GM18507 (cell line): ENCODE measurements at regions not wholly inside any gene's neighbourhood (a gene's known extent, or its start where the extent isn't known, plus 50 kb on each side); places are given as distances from the start of the nearest gene placed in this dataset.
"Not testable (repeated sequence)": the region's sequence is repeated elsewhere in the genome, so short reads cannot be mapped to it uniquely, and the experiment has no call there.

Experiments
- DNase-seq: peaks from one replicate; pipeline ENCODE4 v3.0.0; 2011; ENCODE audit warnings: low read depth; ENCODE audit not compliant: insufficient read length; ENCODE audit errors: extremely low spot score
- FAIRE-seq: peaks from 2 replicates; lab custom pipeline; 2011; peaks lifted over from hg19 to GRCh38; lab: Jason Lieb, UNC

GRCh38 chr22:25281675-25282345 lies 62.4 kb downstream of the CRYBB2 start:
- DNase-seq: no peak
- peak; percentile 50 for FAIRE-seq

GRCh38 chr22:25282346-25282670 lies 62.9 kb downstream of the CRYBB2 start:
- FAIRE-seq: no peak
- DNase-seq: no peak

- DNase-seq (no peak), FAIRE-seq (no peak)
Measured at GRCh38 chr22:25282671-25283561, 63.5 kb downstream of the CRYBB2 start.

GRCh38 chr22:25288481-25288880 lies 69.0 kb downstream of the CRYBB2 start:
- peak; percentile 52 for FAIRE-seq
- DNase-seq: not testable (repeated sequence)

- FAIRE-seq, DNase-seq: not testable (repeated sequence)
Measured at GRCh38 chr22:25301912-25302311, 82.5 kb downstream of the CRYBB2 start.

GRCh38 chr22:25309586-25309985 lies 90.1 kb downstream of the CRYBB2 start:
- DNase-seq: not testable (repeated sequence)
- peak; percentile 41 for FAIRE-seq

- peak; percentile 31 for FAIRE-seq
- DNase-seq: not testable (repeated sequence)
Measured at GRCh38 chr22:25311924-25312323, 92.5 kb downstream of the CRYBB2 start.

- FAIRE-seq (no peak), DNase-seq (no peak)
Measured at GRCh38 chr22:25318081-25318823, 98.8 kb downstream of the CRYBB2 start.

GRCh38 chr22:25327018-25327755 lies 107.7 kb downstream of the CRYBB2 start:
- FAIRE-seq (no peak), DNase-seq (no peak)

- FAIRE-seq (no peak), DNase-seq (no peak)
Measured at GRCh38 chr22:25331050-25331449, 111.6 kb downstream of the CRYBB2 start.

- DNase-seq, FAIRE-seq: not testable (repeated sequence)
Measured at GRCh38 chr22:25331911-25332310, 112.5 kb downstream of the CRYBB2 start.

GRCh38 chr22:25332386-25332785 lies 112.9 kb downstream of the CRYBB2 start:
- DNase-seq (no peak), FAIRE-seq (no peak)

GRCh38 chr22:25334162-25334490 lies 114.7 kb downstream of the CRYBB2 start:
- no peak for DNase-seq

GRCh38 chr22:25334631-25335030 lies 115.2 kb downstream of the CRYBB2 start:
- not testable (repeated sequence) for FAIRE-seq, DNase-seq

More at GRCh38 chr22:25334162-25334490, 114.7 kb downstream of the CRYBB2 start:
- FAIRE-seq: peak; percentile 84

GRCh38 chr22:25335276-25335675 lies 115.8 kb downstream of the CRYBB2 start:
- DNase-seq, FAIRE-seq: not testable (repeated sequence)

GRCh38 chr22:25340536-25340935 lies 121.1 kb downstream of the CRYBB2 start:
- not testable (repeated sequence) for DNase-seq, FAIRE-seq

- not testable (repeated sequence) for DNase-seq, FAIRE-seq
Measured at GRCh38 chr22:25344366-25344765, 124.9 kb downstream of the CRYBB2 start.

GRCh38 chr22:25346859-25347751 lies 127.7 kb downstream of the CRYBB2 start:
- DNase-seq: no peak
- no peak for FAIRE-seq

GRCh38 chr22:25347752-25348102 lies 128.3 kb downstream of the CRYBB2 start:
- DNase-seq (no peak), FAIRE-seq (no peak)
